ENCODE measurements at regions not wholly inside any gene's neighbourhood (a gene's known extent, or its start where the extent isn't known, plus 50 kb on each side); places are given as distances from the start of the nearest gene placed in this dataset.
"Not testable (repeated sequence)": the region's sequence is repeated elsewhere in the genome, so short reads cannot be mapped to it uniquely, and the experiment has no call there.

GRCh38 chr14:106511800-106512198, 985.4 kb downstream of the TMEM121 start:
- Histone ChIP-seq H3K36me3 (no peaks in the 10 kb centered on the region), H3K4me1 (no peaks in the 10 kb centered on the region), H3K9me3 (no peaks in the 10 kb centered on the region), H3K27me3 (peaks cover 0 to 17% (median 2%) of the 10 kb centered on the region in 4 donors), H3K4me3 (no peak overlapping the region), H3K27ac (no peak overlapping the region)
- TF ChIP-seq CTCF (IDR thresholded peaks at IDR 0.05): no peak
- intact Hi-C loops (cut with DNase I): no loop called here
- FAIRE-seq (no peak), DNase-seq (no peak), ATAC-seq (no peak)
- 45 to 61% methylated on average over 9 of the region's 9 CpGs for WGBS, 2 donors

- 30 to 40% methylated on average over 3 of the region's 3 CpGs for WGBS, 2 donors
- peaks cover 0 to 14% (median 2%) of the 10 kb centered on the region in 4 donors for H3K27me3 ChIP-seq
- H3K4me3 ChIP-seq: no peak overlapping the region
- no peaks in the 10 kb centered on the region for H3K36me3 ChIP-seq
- H3K9me3 ChIP-seq: no peaks in the 10 kb centered on the region
- no peak for DNase-seq
- ATAC-seq: no peak
- H3K4me1 ChIP-seq: no peaks in the 10 kb centered on the region
- no peak for TF ChIP-seq CTCF (IDR thresholded peaks at IDR 0.05)
- no peak for FAIRE-seq
- intact Hi-C loops (cut with DNase I): no loop called here
- no peak overlapping the region for H3K27ac ChIP-seq
Measured at GRCh38 chr14:106513302-106513701, 986.9 kb downstream of the TMEM121 start.

GRCh38 chr14:106518054-106518943, 991.9 kb downstream of the TMEM121 start:
- Histone ChIP-seq H3K27ac (no peak overlapping the region), H3K9me3 (no peaks in the 10 kb centered on the region), H3K4me1 (no peaks in the 10 kb centered on the region), H3K27me3 (peaks cover 0 to 4% (median 0%) of the 10 kb centered on the region in 4 donors), H3K4me3 (no peak overlapping the region), H3K36me3 (no peaks in the 10 kb centered on the region)
- ATAC-seq (no peak), FAIRE-seq (no peak), DNase-seq (peak in 3 of 6 donors; percentile 13 to 29 (median 20))
- WGBS, 2 donors: 30 to 32% methylated on average over 11 of the region's 11 CpGs
- intact Hi-C loops (cut with DNase I): no loop called here
- TF ChIP-seq CTCF (IDR thresholded peaks at IDR 0.05): no peak

GRCh38 chr14:106522118-106522517, 995.7 kb downstream of the TMEM121 start:
- H3K27ac ChIP-seq; FAIRE-seq; DNase-seq; ATAC-seq; H3K4me1 ChIP-seq; H3K4me3 ChIP-seq; H3K36me3 ChIP-seq; H3K9me3 ChIP-seq; H3K27me3 ChIP-seq; intact Hi-C loops (cut with DNase I): not testable (repeated sequence)
- WGBS, 2 donors: 38 to 50% methylated on average over 1 of the region's 1 CpG

- FAIRE-seq: no peak
- ATAC-seq: no peak
- DNase-seq: no peak
- no peaks in the 10 kb centered on the region for H3K36me3 ChIP-seq
- H3K27ac ChIP-seq: no peak overlapping the region
- no peaks in the 10 kb centered on the region for H3K4me1 ChIP-seq
- no peaks in the 10 kb centered on the region for H3K9me3 ChIP-seq
- no peaks in the 10 kb centered on the region for H3K27me3 ChIP-seq
- H3K4me3 ChIP-seq: no peak overlapping the region
- TF ChIP-seq CTCF (IDR thresholded peaks at IDR 0.05): no peak
- intact Hi-C loops (cut with DNase I): no loop called here
- 8 to 9% methylated on average over 2 of the region's 2 CpGs for WGBS, 2 donors
Measured at GRCh38 chr14:106522990-106523389, 996.6 kb downstream of the TMEM121 start.
